GM23338 (cell line): ENCODE measurements at regions not wholly inside any gene's neighbourhood (a gene's known extent, or its start where the extent isn't known, plus 50 kb on each side); places are given as distances from the start of the nearest gene placed in this dataset.
"Not testable (repeated sequence)": the region's sequence is repeated elsewhere in the genome, so short reads cannot be mapped to it uniquely, and the experiment has no call there.

Experiments used
- ATAC-seq: fragments of 200-7000 bp; cut with Tn5 transposase; 3 replicates; pipeline ENCODE4 v1.9.1; 2020
- DNase-seq: peaks from one replicate; pipeline ENCODE4 v3.0.0-alpha.2; 2015; ENCODE audit warnings: low spot score
- H2AFZ ChIP-seq: fragments of 200-600 bp; sonication (generic); 2 replicates; pipeline ENCODE4 v1.8.0; 2016; ENCODE audit warnings: antibody characterized with exemption, mild to moderate bottlenecking, moderate library complexity
- H3F3A ChIP-seq: fragments of 200-600 bp; sonication (generic); replicated peaks from 2 replicates; pipeline ENCODE4 v1.8.0; 2017; ENCODE audit warnings: antibody characterized with exemption, mixed run types, low read depth
- H3K27ac ChIP-seq: fragments of 200-600 bp; sonication (generic); 2 replicates; pipeline ENCODE4 v1.6.1; 2016; ENCODE audit warnings: low read depth
- H3K27me3 ChIP-seq: fragments of 200-600 bp; sonication (generic); 2 replicates; pipeline ENCODE4 v1.8.0; 2016; ENCODE audit warnings: mild to moderate bottlenecking, mixed run types, moderate library complexity; ENCODE audit not compliant: insufficient read depth
- H3K36me3 ChIP-seq: fragments of 200-600 bp; sonication (generic); 2 replicates; pipeline ENCODE4 v1.8.0; 2016; ENCODE audit warnings: mild to moderate bottlenecking; ENCODE audit not compliant: insufficient read depth
- H3K4me1 ChIP-seq: fragments of 200-600 bp; sonication (generic); 2 replicates; pipeline ENCODE4 v1.8.0; 2016; ENCODE audit warnings: mild to moderate bottlenecking, moderate library complexity; ENCODE audit not compliant: insufficient read depth
- H3K4me2 ChIP-seq: fragments of 200-600 bp; sonication (generic); 2 replicates; pipeline ENCODE4 v1.7.1; 2017; ENCODE audit warnings: mixed run types
- H3K4me3 ChIP-seq: fragments of 200-600 bp; sonication (generic); 2 replicates; pipeline ENCODE4 v1.6.1; 2016; ENCODE audit warnings: mixed run types
- H3K79me2 ChIP-seq: fragments of 200-600 bp; sonication (generic); replicated peaks from 2 replicates; pipeline ENCODE4 v1.8.0; 2017; ENCODE audit warnings: mild to moderate bottlenecking; ENCODE audit not compliant: insufficient read depth
- H3K9me2 ChIP-seq: fragments of 200-600 bp; sonication (generic); 2 replicates; pipeline ENCODE4 v1.8.0; 2017; ENCODE audit not compliant: insufficient read depth
- H4K20me1 ChIP-seq: fragments of 200-600 bp; sonication (generic); replicated peaks from 2 replicates; pipeline ENCODE4 v1.8.0; 2017; ENCODE audit warnings: mild to moderate bottlenecking; ENCODE audit not compliant: insufficient read depth
- H3K27ac Mint-ChIP-seq: 2 replicates; pipeline ENCODE4 v1.8.0; 2020; ENCODE audit warnings: inconsistent platforms, mild to moderate bottlenecking, moderate library complexity, mixed read lengths
- H3K27me3 Mint-ChIP-seq: 3 replicates; pipeline ENCODE4 v1.8.0; 2022; ENCODE audit warnings: low read depth, mild to moderate bottlenecking, moderate library complexity, mixed read lengths, inconsistent platforms; ENCODE audit not compliant: insufficient read depth, poor library complexity
- H3K36me3 Mint-ChIP-seq: 3 replicates; pipeline ENCODE4 v1.8.0; 2021; ENCODE audit warnings: low read depth, mild to moderate bottlenecking, inconsistent platforms, moderate library complexity, mixed read lengths
- H3K4me1 Mint-ChIP-seq: 3 replicates; pipeline ENCODE4 v1.8.0; 2020; ENCODE audit warnings: mild to moderate bottlenecking, inconsistent platforms, mixed read lengths
- H3K4me3 Mint-ChIP-seq: 3 replicates; pipeline ENCODE4 v1.8.0; 2021; ENCODE audit warnings: moderate library complexity, mild to moderate bottlenecking, inconsistent platforms, mixed read lengths
- H3K9me3 Mint-ChIP-seq: 3 replicates; pipeline ENCODE4 v1.8.0; 2020; ENCODE audit warnings: moderate library complexity, mild to moderate bottlenecking, inconsistent platforms, mixed read lengths
- EZH2phosphoT487 ChIP-seq: fragments of 200-600 bp; sonication (generic); IDR thresholded peaks from one replicate; pipeline ENCODE4 v1.8.1; 2018; ENCODE audit warnings: antibody characterized with exemption; ENCODE audit not compliant: unreplicated experiment
- JUNB ChIP-seq: IDR thresholded peaks from one replicate; pipeline ENCODE4 v1.6.1; 2016; ENCODE audit warnings: antibody characterized with exemption; ENCODE audit not compliant: unreplicated experiment
- NANOG ChIP-seq: IDR thresholded peaks from 2 replicates; pipeline ENCODE4 v1.6.1; 2016; ENCODE audit warnings: antibody characterized with exemption, borderline replicate concordance
- POLR2AphosphoS5 ChIP-seq: IDR thresholded peaks from 2 replicates; pipeline ENCODE4 v1.6.1; 2016; ENCODE audit warnings: antibody characterized with exemption, low read depth
- ZNF114 ChIP-seq: fragments of 250-450 bp; sonication (Bioruptor Pico); IDR thresholded peaks from 2 replicates; pipeline ENCODE4 v1.5.0; 2020; ENCODE audit warnings: mild to moderate bottlenecking, moderate library complexity
- ZNF331 ChIP-seq: fragments of 250-450 bp; sonication (Bioruptor Pico); IDR thresholded peaks from 2 replicates; pipeline ENCODE4 v1.5.0; 2020; ENCODE audit warnings: low read depth, mild to moderate bottlenecking, moderate library complexity
- TF ChIP-seq, protein P1 (sequence below), 2 experiments: fragments of 200-600 bp in 1 of 2; sonication (generic) in 1 of 2; conservative IDR thresholded peaks; 2 replicates each; pipeline versions ENCODE4 v1.5.1 to v1.6.1; 2016 to 2017; ENCODE audit warnings: antibody characterized with exemption in 2 of 2, low read depth in 2 of 2, mild to moderate bottlenecking in 2 of 2, moderate library complexity in 1 of 2
- TF ChIP-seq, protein P2 (sequence below): IDR thresholded peaks from 2 replicates; pipeline ENCODE4 v1.6.1; 2016; ENCODE audit warnings: antibody characterized with exemption

DNA sequence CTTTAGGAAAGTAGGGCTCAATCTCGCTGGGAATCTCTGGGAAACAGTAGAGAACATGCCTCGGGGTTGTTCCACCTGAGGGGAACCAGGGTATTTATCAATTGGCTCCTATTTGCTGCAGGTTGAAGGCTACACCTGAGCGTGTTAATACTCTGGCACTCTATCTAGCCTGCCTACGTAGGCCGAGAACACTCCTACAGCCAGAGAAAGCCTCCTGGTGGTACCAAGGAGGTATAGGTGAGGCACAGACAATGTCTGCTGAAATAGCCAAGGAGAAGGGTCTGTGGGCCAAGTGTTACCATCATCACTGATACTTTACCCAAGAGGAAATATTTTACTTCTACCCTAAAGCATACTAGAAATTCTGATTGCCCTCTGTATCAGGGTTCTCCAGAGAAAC is 341.0 kb upstream of the UBE2E2 start:
- Mint-ChIP-seq H3K36me3 (no peaks in the 10 kb centered on the region), H3K27me3 (peaks cover 1% of the 10 kb centered on the region), H3K27ac (no peak overlapping the region), H3K4me3 (no peak overlapping the region), H3K4me1 (peaks cover 5% of the 10 kb centered on the region), H3K9me3 (no peaks in the 10 kb centered on the region)
- ATAC-seq = peak; percentile 94
- H3K4me3 ChIP-seq = no peak overlapping the region
- 0 out of 2 replicates have a peak, but pooled peaks cover 4% of the 10 kb centered on the region for H3K9me2 ChIP-seq
- H3K79me2 ChIP-seq = no peaks in the 10 kb centered on the region
- no peaks in the 10 kb centered on the region for H3K27me3 ChIP-seq
- no peak overlapping the region for H3K4me2 ChIP-seq
- H3K27ac ChIP-seq = no peak overlapping the region
- TF ChIP-seq, protein P1, sequence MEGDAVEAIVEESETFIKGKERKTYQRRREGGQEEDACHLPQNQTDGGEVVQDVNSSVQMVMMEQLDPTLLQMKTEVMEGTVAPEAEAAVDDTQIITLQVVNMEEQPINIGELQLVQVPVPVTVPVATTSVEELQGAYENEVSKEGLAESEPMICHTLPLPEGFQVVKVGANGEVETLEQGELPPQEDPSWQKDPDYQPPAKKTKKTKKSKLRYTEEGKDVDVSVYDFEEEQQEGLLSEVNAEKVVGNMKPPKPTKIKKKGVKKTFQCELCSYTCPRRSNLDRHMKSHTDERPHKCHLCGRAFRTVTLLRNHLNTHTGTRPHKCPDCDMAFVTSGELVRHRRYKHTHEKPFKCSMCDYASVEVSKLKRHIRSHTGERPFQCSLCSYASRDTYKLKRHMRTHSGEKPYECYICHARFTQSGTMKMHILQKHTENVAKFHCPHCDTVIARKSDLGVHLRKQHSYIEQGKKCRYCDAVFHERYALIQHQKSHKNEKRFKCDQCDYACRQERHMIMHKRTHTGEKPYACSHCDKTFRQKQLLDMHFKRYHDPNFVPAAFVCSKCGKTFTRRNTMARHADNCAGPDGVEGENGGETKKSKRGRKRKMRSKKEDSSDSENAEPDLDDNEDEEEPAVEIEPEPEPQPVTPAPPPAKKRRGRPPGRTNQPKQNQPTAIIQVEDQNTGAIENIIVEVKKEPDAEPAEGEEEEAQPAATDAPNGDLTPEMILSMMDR (conservative IDR thresholded peaks at IDR 0.05; ENCODE audit: low read depth in 2 of 2) = peak; percentile 47 to 62
- no peak for TF ChIP-seq NANOG
- H3F3A ChIP-seq = no peaks in the 10 kb centered on the region
- H2AFZ ChIP-seq = no peak overlapping the region
- peak; percentile 65 for DNase-seq
- no peaks in the 10 kb centered on the region for H4K20me1 ChIP-seq
- no peaks in the 10 kb centered on the region; the same call in 1 of the 2 replicates for H3K4me1 ChIP-seq
- H3K36me3 ChIP-seq = no peaks in the 10 kb centered on the region

DNA sequence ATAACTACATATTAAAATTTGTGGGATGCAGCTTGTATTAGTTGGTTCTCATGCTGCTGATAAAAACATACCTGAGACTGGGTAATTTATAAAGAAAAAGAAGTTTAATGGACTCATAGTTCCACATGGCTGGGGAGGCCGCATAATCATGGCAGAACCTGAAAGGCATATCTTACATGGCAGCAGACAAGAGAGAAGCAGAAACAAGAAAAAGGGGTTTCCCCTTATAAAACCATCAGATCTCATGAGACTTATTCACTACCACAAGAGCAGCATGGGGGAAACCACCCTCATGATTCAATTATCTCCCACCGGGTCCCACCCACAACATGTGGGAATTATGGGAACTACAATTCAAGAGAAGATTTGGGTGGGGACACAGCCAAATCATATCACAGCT is 320.3 kb upstream of the UBE2E2 start:
- not testable (repeated sequence) for DNase-seq, H3K4me1 Mint-ChIP-seq

GRCh38 chr3:22885039-22885438 is 318.1 kb upstream of the UBE2E2 start:
- Histone ChIP-seq H3K9me2 (no peaks in the 10 kb centered on the region), H3K4me2 (no peak overlapping the region), H3K79me2 (no peaks in the 10 kb centered on the region), H3K4me3 (no peak overlapping the region), H3K36me3 (no peaks in the 10 kb centered on the region), H3F3A (no peaks in the 10 kb centered on the region), H3K27me3 (no peaks in the 10 kb centered on the region), H3K4me1 (no peaks in the 10 kb centered on the region), H4K20me1 (no peaks in the 10 kb centered on the region), H2AFZ (no peak overlapping the region), H3K27ac (no peak overlapping the region)
- H3K4me1 Mint-ChIP-seq = no peaks in the 10 kb centered on the region
- ATAC-seq (no peak), DNase-seq (no peak)
- no peaks in the 10 kb centered on the region for H3K9me3 Mint-ChIP-seq
- no peaks in the 10 kb centered on the region for H3K36me3 Mint-ChIP-seq
- no peaks in the 10 kb centered on the region for H3K27me3 Mint-ChIP-seq
- H3K4me3 Mint-ChIP-seq = no peak overlapping the region
- H3K27ac Mint-ChIP-seq = no peak overlapping the region
- TF ChIP-seq, protein P2, sequence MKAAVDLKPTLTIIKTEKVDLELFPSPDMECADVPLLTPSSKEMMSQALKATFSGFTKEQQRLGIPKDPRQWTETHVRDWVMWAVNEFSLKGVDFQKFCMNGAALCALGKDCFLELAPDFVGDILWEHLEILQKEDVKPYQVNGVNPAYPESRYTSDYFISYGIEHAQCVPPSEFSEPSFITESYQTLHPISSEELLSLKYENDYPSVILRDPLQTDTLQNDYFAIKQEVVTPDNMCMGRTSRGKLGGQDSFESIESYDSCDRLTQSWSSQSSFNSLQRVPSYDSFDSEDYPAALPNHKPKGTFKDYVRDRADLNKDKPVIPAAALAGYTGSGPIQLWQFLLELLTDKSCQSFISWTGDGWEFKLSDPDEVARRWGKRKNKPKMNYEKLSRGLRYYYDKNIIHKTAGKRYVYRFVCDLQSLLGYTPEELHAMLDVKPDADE = no peak
- TF ChIP-seq ZNF331 (CRISPR knock-in tag) (no peak), JUNB (no peak), EZH2phosphoT487 (no peak), POLR2AphosphoS5 (no peak), ZNF114 (CRISPR knock-in tag) (no peak), NANOG (no peak)
- TF ChIP-seq, protein P1 (conservative IDR thresholded peaks at IDR 0.05; ENCODE audit: low read depth in 2 of 2) = no peak

More for the DNA sequence above, 320.3 kb upstream of the UBE2E2 start:
- not testable (repeated sequence) for H3K27me3 Mint-ChIP-seq, H3K36me3 ChIP-seq, ATAC-seq, H3K4me2 ChIP-seq, H2AFZ ChIP-seq, H3K27me3 ChIP-seq, H3K9me2 ChIP-seq, H3K36me3 Mint-ChIP-seq, H3K9me3 Mint-ChIP-seq, H3K4me1 ChIP-seq, H3K4me3 ChIP-seq, H3K4me3 Mint-ChIP-seq, H4K20me1 ChIP-seq, H3K79me2 ChIP-seq, H3K27ac Mint-ChIP-seq, H3F3A ChIP-seq, H3K27ac ChIP-seq
